HG03159 (cell line): ENCODE measurements at regions not wholly inside any gene's neighbourhood (a gene's known extent, or its start where the extent isn't known, plus 50 kb on each side); places are given as distances from the start of the nearest gene placed in this dataset.

ENCODE experiments used
- ATAC-seq: cut with Tn5 transposase; IDR thresholded peaks from one replicate; pipeline ENCODE4 v1.9.1; 2021; ENCODE audit warnings: mild to moderate bottlenecking, moderate library complexity; ENCODE audit not compliant: unreplicated experiment

GRCh38 chr18:29629493-29630036, 1413.0 kb downstream of the DSC3 start:
- ATAC-seq, result no peak

GRCh38 chr18:29626094-29626493, 1416.4 kb downstream of the DSC3 start:
- ATAC-seq, result no peak

- ATAC-seq, result no peak
Observed at GRCh38 chr18:29616867-29617266, 1425.7 kb downstream of the DSC3 start.

GRCh38 chr18:29608982-29609381, 1432.1 kb upstream of the CDH2 start:
- ATAC-seq, result no peak

- no peak for ATAC-seq
Observed at GRCh38 chr18:29605365-29605764, 1428.4 kb upstream of the CDH2 start.

- no peak for ATAC-seq
Observed at GRCh38 chr18:29596959-29597358, 1420.0 kb upstream of the CDH2 start.

GRCh38 chr18:29594493-29594892, 1417.6 kb upstream of the CDH2 start:
- ATAC-seq, result no peak

- no peak for ATAC-seq
Observed at GRCh38 chr18:29588446-29589100, 1411.6 kb upstream of the CDH2 start.

GRCh38 chr18:29586210-29586609, 1409.3 kb upstream of the CDH2 start:
- ATAC-seq, result no peak

GRCh38 chr18:29560270-29560669, 1383.3 kb upstream of the CDH2 start:
- ATAC-seq, result peak; percentile 90

- ATAC-seq, result no peak
Observed at GRCh38 chr18:29556070-29556469, 1379.1 kb upstream of the CDH2 start.

- no peak for ATAC-seq
Observed at GRCh38 chr18:29549759-29550158, 1372.8 kb upstream of the CDH2 start.

GRCh38 chr18:29547626-29548025, 1370.7 kb upstream of the CDH2 start:
- no peak for ATAC-seq

- ATAC-seq, result no peak
Observed at GRCh38 chr18:29540548-29540947, 1363.6 kb upstream of the CDH2 start.

- ATAC-seq, result no peak
Observed at GRCh38 chr18:29531746-29532145, 1354.8 kb upstream of the CDH2 start.

GRCh38 chr18:29523371-29523770, 1346.4 kb upstream of the CDH2 start:
- ATAC-seq, result no peak

- no peak for ATAC-seq
Observed at GRCh38 chr18:29512761-29513160, 1335.8 kb upstream of the CDH2 start.

- ATAC-seq, result no peak
Observed at GRCh38 chr18:29512203-29512602, 1335.3 kb upstream of the CDH2 start.

- ATAC-seq, result no peak
Observed at GRCh38 chr18:29501952-29502351, 1325.0 kb upstream of the CDH2 start.

- ATAC-seq, result no peak
Observed at GRCh38 chr18:29496152-29496680, 1319.3 kb upstream of the CDH2 start.

GRCh38 chr18:29494371-29494770, 1317.4 kb upstream of the CDH2 start:
- no peak for ATAC-seq

- ATAC-seq, result no peak
Observed at GRCh38 chr18:29491907-29492306, 1315.0 kb upstream of the CDH2 start.

GRCh38 chr18:29488617-29489016, 1311.7 kb upstream of the CDH2 start:
- ATAC-seq, result no peak
